ENCODE measurements at regions not wholly inside any gene's neighbourhood (a gene's known extent, or its start where the extent isn't known, plus 50 kb on each side); places are given as distances from the start of the nearest gene placed in this dataset.

DNA sequence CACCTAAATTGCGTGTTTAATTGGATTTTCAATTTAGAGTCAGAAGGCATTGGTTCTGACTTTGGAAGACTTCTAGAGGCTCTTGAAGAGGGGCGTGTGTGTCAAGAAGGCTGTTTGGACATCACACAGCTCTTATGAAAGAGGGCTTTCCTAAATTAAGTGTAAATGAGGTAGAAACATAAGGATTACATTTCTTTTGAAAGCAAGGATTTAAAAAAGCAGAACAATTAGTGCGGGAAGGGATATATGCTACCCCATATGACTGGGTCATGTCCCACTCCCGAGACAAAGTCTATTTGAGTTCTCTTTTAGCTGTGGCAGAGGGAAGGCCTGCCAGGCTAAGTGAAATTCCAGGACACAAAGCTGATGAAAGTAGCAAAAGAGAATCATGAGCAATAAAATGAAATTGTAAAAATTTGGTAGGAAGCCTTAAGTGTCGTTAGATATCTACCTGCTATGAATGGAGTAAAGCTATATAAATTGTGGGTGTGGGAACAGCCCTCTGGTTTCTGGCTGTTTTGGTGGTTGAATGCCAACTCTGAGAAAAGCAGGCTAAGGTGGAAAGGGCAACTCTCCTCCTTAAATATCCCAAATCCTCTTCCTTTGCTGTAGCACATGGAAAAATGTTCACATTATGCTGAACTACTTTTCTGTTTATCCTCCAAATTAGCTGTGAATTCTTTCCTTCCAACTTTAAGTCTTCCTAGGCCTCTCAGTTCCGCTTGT lies 100.6 kb upstream of the TSC22D2 start:
- in situ Hi-C loops (cut with MboI; ENCODE audit: low sequenced_read_pairs, unreplicated experiment): no loop called here
- DNase-seq (ENCODE audit: low spot score): no peak
- TF ChIP-seq, protein P1, sequence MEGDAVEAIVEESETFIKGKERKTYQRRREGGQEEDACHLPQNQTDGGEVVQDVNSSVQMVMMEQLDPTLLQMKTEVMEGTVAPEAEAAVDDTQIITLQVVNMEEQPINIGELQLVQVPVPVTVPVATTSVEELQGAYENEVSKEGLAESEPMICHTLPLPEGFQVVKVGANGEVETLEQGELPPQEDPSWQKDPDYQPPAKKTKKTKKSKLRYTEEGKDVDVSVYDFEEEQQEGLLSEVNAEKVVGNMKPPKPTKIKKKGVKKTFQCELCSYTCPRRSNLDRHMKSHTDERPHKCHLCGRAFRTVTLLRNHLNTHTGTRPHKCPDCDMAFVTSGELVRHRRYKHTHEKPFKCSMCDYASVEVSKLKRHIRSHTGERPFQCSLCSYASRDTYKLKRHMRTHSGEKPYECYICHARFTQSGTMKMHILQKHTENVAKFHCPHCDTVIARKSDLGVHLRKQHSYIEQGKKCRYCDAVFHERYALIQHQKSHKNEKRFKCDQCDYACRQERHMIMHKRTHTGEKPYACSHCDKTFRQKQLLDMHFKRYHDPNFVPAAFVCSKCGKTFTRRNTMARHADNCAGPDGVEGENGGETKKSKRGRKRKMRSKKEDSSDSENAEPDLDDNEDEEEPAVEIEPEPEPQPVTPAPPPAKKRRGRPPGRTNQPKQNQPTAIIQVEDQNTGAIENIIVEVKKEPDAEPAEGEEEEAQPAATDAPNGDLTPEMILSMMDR (IDR thresholded peaks at IDR 0.05; ENCODE audit: borderline replicate concordance, control extremely low read depth, extremely low read depth, insufficient read depth, missing control alignments): no peak

DNA sequence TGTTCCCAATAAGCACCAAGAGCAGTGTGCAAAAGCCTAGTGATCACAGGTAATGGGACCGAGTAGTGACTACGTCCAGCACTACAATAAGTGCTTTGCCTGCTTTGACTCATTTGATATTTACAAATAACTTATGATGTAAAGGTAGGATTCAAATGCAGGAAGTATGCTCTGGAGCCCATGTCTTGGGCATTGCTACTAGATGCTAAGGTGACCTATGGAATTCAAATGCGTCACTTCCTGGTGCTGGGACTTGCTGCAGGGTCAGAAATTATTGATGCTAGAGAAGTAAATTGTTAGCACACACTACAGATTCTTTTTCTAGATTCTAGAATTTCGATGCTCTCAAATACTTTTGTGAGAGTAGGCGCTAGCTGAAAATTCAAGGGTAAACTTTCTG lies 101.2 kb upstream of the TSC22D2 start:
- TF ChIP-seq, protein P1 (IDR thresholded peaks at IDR 0.05; ENCODE audit: borderline replicate concordance, control extremely low read depth, extremely low read depth, insufficient read depth, missing control alignments): no peak

DNA sequence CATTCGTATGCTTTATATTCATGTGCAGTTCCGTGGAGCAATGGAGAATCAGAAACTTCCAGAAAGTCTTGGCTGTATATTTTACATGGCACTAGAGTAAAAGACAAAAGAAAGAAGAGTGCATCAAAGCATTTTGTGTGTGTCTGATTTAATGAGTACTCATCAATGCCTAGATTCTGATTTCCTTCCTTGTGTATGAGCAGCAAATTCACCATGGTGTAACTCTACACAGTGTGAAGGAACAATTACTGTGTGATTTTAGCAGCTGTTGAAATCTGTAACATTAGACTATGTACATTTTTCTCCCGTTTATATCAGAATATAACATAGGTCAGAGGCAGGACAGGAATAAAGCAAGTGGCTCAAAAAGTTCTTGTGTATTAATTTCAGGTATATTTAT lies 102.0 kb upstream of the TSC22D2 start:
- in situ Hi-C loops (cut with MboI; ENCODE audit: low sequenced_read_pairs, unreplicated experiment): no loop called here
- DNase-seq (ENCODE audit: low spot score): no peak
- TF ChIP-seq, protein P1 (IDR thresholded peaks at IDR 0.05; ENCODE audit: borderline replicate concordance, control extremely low read depth, extremely low read depth, insufficient read depth, missing control alignments): no peak

More for the DNA sequence above, 101.2 kb upstream of the TSC22D2 start:
- in situ Hi-C loops (cut with MboI; ENCODE audit: low sequenced_read_pairs, unreplicated experiment): no loop called here
- no peak for DNase-seq (ENCODE audit: low spot score)

DNA sequence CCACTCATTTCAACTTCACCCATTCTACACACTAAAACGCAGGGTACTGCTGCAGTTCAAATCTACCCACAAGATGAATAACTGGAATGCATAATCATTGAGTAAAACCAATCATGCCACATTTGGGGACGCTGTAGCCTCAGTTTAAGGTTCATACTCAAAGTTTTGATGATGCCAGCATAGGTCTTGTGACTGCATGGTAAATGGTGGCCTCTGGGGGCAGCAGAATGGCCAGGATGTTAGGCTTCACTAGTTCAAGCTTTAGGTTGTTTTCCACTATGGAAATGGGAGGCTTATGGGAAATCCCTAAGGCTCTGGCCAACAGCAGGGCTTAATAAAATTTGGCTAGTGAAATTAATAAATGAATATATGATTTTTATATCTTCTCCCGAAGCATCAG lies 104.3 kb upstream of the TSC22D2 start:
- no peak for DNase-seq (ENCODE audit: low spot score)

DNA sequence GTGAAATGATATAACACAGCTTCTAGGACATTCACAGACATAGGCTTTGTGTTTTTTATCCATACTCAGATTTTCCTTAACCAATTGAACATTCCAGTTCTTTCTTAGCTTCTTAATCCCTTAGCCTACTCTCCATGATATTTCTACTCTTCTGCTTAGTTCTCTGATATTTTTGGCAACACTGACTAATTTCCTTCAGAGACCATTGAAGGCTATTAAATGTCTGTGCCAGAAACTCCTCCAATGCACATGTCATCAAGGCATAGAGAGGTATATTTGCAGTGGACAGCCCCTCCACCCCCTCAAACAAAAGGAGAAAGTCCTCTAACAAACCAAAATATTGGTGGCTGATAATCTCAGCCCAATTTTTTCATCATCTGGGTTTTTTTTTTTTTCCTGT lies 105.9 kb upstream of the TSC22D2 start:
- TF ChIP-seq, protein P1 (IDR thresholded peaks at IDR 0.05; ENCODE audit: borderline replicate concordance, control extremely low read depth, extremely low read depth, insufficient read depth, missing control alignments): no peak
- in situ Hi-C loops (cut with MboI; ENCODE audit: low sequenced_read_pairs, unreplicated experiment): no loop called here
- DNase-seq (ENCODE audit: low spot score): no peak

More for the DNA sequence above, 104.3 kb upstream of the TSC22D2 start:
- TF ChIP-seq, protein P1 (IDR thresholded peaks at IDR 0.05; ENCODE audit: borderline replicate concordance, control extremely low read depth, extremely low read depth, insufficient read depth, missing control alignments): peak; percentile 12
- in situ Hi-C loops (cut with MboI; ENCODE audit: low sequenced_read_pairs, unreplicated experiment): no loop called here

DNA sequence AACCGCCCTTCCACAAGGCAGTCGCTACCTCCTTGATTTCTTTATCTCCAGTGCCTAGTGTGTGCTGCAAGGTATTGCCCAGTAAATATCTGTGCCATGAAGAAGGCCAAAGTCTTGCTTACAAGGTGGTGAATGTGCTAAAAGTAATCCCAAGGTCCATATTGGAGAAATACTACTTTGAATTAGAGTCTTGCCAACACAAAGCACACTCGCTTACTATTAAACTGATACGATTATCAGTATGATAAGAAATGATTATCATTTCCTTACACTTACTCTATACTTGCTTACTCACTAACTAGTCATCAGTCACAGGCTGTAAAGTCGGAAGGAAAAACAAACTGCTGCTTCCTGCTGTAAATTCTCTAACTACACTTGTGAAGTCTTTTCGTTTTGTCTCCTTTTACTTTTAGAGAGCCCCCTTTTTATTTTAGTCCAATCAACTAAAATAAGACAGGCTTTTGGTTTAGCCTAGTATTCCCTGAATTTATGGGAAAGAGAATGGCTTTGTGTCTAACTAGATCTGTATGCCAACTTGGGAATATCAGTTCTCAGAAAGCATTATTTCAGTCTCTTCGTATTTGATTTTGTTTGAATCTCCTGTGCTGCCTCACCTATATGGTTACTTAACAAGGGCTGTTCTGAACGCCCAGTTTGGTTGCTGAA lies 107.1 kb upstream of the TSC22D2 start:
- TF ChIP-seq, protein P1 (IDR thresholded peaks at IDR 0.05; ENCODE audit: borderline replicate concordance, control extremely low read depth, extremely low read depth, insufficient read depth, missing control alignments): no peak
- no peak for DNase-seq (ENCODE audit: low spot score)
- in situ Hi-C loops (cut with MboI; ENCODE audit: low sequenced_read_pairs, unreplicated experiment): no loop called here

Measured in GM13976 (cell line).